Smooth muscle cell of the brain vasculature (primary cell): ENCODE measurements at regions not wholly inside any gene's neighbourhood (a gene's known extent, or its start where the extent isn't known, plus 50 kb on each side); places are given as distances from the start of the nearest gene placed in this dataset.
"Not testable (repeated sequence)": the region's sequence is repeated elsewhere in the genome, so short reads cannot be mapped to it uniquely, and the experiment has no call there.

ENCODE experiments used
- DNase-seq: peaks from one replicate; pipeline ENCODE4 v3.0.0-alpha.2; 2012; ENCODE audit warnings: low read depth, low spot score

DNA sequence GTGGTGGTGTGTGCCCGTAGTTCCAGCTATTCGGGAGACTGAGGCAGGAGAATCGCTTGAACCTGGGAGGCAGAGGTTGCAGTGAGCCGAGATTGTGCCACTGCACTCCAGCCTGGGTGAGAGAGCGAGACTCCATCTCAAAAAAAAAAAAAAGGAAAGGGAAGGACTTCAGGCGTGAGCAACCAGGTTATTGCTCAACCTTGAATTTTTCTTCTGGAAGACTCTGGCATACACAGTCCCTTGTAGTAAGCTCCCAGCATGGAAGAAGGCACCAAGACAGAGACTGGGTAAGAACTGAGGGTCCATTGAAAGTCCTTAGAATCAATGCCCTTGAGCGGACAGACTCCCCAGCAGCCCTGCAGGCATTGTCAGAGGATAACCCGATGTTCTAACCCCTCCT is 75.0 kb downstream of the C9orf50 start:
- not testable (repeated sequence) for DNase-seq

DNA sequence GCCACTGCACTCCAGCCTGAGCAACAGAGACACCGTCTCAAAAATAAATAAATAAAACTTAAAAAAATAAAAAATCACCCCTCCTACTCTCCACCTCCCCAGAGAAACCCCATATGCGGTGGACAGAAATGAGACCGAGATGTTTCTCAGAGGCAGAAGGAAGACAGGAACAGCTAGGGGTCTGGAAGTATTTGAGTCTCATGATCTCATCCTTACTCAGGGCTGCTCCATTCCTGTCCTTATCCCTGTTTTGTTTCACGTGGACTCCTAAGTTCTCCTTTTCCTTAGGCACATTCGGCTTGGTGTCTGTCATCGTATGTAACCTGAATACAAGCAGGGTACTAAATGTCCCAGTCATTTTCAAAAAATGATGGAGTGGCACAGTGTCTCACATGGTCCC is 76.1 kb downstream of the C9orf50 start:
- no peak for DNase-seq

DNA sequence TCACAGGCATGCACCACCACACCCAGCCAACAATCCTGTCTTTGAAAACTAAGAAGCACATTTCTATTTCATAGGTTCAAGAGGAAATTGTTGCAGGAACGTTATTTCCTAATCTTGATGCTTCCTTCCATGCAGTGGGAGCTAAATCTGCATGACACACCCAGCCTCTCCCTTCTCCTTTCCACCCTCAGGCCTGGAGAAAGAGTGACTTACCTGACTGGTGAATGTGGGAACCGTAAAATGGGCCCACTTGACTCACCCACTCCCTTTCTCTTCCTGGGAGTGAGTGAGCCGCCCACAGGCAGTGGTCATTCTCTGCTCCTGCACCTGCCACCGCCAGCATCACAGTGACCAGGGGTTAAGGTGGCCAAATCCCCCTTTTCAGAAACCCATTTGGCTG is 78.2 kb downstream of the C9orf50 start:
- DNase-seq, result no peak

DNA sequence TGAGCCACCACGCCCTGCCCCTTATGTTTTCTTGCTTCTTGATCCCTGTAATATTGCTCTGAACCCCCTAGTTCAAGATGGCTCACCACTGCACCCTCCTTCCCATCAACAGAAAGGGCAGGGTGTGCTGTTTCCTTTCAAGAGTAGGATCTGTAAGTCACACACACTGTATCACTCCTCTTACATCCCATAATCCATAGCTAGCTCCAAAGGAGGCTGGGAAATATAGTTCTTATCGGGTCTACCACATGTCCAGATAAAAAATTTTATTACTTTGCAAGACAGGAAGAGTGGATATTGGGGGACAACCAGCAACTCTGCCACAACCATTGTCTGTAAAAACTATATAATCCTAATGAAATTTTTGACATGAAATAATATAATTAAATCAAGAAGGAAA is 79.6 kb downstream of the C9orf50 start:
- DNase-seq, result no peak

DNA sequence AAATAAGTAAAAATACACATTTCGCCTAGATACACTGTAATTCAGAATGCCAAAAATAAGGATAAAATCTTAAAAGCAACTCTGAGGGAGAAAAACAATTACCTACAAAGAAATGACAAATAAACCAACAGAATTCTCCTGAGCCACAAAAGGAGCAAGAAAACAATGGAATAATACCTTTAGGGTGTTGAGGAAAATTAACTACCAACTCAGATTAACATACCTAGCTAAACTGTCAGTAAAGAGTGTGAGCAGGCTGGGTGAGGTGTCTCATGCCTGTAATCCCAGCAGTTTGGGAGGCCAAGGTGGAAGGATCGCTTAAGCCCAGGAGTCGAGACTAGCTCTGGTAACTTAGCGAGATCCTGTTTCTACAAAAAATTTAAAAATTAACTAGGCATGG is 81.5 kb downstream of the C9orf50 start:
- no peak for DNase-seq

DNA sequence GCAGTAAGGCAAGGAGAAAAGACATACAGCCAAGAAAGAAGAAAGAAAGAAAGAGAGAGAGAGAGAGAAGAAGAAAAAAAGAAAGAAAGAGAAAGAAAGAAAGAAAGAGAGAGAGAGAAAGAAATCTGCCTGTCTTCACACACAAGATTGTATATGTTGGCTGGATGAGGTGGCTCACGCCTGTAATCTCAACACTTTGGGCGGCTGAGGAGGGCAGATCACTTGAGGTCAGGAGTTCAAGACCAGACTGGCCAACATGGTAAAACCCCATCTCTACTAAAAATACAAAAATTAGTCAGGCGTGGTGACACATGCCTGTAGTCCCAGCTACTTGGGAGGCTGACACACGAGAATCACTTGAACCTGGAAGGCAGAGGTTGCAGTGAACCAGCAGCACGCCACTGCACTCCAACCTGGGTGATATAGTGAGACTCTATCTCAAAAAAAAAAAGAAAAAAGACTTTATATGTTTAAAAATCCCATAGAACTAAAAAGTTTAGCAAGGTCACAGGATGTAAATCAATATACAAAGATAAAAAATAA is 89.0 kb downstream of the C9orf50 start:
- not testable (repeated sequence) for DNase-seq

DNA sequence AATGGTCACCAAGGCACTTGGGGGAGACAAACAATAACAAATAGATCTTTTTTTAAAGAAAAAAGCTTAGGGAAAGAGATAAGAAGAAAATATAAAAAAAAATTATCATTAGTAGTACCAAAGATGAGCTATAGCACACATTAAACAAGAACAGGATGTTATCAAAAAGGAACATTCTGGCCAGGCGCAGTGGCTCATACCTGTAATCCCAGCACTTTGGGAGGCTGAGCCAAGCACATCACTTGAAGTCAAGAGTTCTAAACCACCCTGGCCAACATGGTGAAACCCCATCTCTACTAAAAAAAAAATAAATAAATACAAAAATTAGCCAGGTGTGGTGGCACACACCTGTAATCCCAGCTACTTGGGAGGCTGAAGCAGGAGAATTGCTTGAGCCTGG is 92.9 kb downstream of the C9orf50 start:
- not testable (repeated sequence) for DNase-seq

DNA sequence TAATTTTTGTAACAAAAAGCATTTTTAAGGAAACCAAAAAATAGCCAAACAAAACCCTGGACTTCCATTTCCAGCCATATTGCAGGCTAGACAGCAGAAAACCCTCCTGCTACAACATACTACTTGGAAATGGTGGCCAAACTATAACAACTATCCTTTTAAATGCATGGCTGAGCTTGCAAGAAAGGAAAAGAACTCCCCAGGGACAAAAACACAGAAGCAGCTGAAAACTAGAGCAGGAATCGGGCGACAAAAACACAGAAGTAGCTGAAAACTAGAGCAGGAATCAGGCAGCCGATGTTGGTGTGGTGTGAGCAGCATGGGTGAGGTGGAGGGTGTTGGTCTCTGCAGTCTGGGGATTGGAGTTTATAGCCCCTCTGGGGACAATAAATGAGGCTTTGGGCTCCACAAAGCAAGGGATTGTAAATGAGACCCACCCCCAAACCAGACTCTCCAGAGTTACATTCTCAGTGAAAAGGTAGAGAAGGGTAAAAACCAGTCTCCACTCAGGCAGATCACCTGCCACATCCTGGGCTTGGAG is 95.2 kb downstream of the C9orf50 start:
- no peak for DNase-seq

DNA sequence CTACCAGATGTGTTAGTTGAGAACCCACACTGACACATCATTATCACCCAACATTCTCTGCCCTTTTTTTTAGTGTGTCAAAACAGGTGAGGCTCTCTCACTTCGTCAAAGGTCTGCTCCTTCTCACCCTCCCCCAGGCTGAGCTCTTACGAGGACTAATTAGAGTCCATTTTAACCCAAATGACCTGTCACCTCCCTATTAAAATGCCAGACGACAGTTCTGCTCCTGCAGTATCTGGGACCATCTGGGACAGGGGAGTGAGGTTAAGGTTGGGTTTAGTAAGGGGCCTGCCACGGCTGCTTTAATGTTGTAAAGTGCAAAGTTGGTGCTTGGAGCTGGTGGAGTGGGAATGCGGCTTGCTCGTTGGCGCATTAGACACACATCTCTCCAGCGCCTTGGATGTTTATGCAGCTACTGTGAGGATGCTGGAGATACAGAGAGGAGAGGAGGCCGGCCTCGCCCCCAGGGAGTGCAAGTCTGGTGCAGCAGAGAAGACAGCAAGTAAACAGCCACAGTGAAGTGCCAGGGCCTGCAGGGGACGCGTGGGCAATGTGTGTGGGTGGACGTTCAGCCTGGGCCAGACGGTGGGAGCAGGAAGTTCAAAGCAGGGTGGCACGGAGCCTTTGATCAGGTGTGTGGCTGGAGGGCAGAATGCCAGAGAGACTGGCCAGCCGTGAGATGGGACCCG is 96.2 kb downstream of the C9orf50 start:
- DNase-seq, result no peak

DNA sequence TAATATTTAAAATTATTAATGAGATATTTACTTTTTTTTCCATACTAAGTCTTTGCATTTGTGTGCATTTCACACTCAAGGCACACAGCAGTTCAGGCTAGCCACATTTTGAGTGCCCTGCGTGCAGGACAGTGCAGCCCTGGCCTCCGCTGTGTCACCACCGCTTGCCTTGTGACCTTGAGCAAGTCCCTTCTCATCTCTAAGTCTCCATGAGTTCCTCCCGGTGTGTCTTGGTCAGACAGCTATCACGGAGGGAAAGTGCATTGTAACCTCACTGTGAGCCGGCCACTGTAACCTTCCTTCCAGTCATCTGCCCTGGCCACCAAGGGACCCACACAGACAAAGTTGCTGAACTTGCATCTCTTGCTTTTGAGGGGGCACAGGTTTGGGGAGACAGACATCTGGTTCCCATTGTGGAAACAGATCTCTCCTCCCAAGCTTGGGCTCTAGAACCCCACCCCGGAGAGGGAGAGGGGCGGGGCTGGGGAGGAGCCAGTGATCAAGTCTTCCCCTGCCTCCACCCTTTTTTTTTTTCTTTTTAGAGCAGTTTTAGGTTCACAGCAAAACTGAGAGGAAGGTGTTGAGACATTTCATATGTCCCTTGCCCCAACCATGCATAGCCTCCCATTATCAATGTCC is 96.8 kb downstream of the C9orf50 start:
- no peak for DNase-seq

DNA sequence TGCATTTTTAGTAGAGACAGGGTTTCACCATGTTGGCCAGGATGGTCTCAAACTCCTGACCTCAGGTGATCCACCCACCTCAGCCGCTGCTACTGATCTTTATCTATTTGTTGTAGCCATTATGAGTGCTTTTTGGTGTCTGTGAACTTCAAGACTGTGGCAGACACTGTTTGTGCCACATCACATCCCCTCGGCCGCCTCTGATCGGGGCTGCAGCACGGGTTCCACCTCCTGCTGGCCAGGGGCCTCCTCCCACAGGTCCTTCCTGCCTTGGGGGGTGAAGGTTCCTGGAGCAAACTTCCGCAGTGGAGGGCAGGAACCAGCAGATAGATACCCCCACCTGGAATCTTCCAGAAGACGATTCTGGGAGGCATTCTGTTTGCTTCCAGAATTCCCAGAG is 98.5 kb downstream of the C9orf50 start:
- DNase-seq, result no peak

DNA sequence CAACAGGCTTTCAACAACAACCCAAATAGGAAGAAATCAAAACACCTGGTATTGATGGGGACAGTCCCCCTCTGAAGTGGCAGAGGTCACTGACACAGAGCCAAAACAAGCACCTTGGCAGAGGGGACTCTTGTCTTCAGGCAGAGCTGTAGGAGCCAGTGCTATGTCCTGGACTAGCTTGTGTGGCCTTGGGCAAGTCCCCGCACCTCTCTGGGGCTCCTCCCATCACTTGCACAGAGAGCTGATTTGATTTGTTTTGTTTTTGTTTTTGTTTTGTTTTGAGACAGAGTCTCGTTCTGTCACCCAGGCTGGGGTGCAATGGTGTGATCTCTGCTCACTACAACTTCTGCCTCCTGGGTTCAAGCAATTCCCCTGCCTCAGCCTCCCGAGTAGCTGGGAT is 100.8 kb downstream of the C9orf50 start:
- DNase-seq, result no peak

DNA sequence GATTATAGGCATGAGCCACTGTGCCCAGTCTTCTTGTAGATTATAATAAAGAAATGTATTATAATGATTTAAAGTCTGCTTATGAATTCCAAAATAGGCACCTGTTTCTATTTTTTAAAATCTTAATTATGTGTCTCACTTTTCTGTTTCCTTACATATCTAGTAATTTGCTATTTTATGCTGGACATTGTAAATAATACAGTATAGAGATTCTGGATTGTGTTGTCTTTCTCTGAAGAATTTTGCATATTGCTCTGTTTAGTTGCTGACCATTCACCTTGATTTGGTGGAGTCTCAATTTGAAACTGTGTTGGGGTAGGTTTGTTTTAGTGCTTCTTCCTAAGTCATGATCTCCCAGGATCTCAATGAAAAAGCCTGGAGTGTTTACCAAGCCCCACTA is 102.8 kb downstream of the C9orf50 start:
- DNase-seq, result no peak

DNA sequence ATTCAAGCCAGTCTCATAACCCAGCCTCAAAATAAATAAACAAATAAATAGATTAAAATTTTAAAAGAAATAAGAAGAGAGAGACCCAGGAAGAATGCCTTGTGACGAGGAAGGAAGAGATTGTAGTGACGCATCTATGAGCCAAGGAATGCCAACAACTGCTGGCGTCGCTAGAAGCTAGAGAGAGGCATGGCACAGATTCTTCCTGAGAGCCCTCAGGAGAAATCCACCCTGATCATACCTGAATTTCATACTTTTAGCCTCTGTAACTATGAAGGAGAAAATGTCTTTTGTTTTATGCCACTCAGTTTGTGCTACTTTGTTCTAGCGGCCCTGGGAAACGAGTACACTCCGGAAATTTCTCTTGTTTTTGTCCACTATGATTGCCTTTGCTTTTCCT is 103.9 kb downstream of the C9orf50 start:
- DNase-seq, result no peak

DNA sequence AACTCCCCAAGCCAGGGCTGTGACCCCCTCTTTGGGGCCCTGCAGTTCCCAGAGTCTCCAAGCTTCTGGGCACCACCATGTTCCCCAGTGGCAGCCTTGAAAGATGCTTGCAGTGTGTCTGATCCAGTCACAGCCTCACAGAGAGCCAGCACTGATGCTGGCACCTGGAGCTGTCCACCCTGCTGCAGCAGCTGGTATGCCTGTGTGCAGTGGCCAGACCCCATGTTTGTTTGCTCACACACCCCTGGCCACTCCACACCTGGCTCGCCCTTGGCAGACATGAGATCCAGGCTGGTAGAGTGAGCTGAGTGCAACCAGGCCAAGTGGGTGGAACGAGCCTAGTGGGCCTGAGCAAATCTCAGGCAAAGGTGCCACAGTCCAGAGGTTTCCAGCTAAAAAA is 106.0 kb downstream of the C9orf50 start:
- DNase-seq, result no peak

DNA sequence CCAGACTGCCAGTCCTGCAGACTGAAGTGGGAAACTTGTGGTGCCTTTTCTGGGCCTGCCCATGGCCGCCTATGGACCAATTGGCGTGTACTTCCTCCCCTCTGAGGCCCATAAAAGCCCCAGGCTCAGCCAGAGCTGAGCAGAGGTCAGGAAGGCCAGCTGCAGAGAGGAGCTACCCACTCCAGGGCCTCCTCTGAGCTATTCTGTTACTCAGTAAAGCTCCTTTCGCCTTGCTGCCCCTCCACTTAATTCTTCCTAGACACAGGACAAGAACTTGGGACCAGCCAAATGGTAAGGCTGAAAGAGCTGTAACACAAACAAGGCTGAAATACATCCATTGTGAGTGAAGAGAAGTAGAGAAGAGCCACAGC is 106.4 kb downstream of the C9orf50 start:
- no peak for DNase-seq

DNA sequence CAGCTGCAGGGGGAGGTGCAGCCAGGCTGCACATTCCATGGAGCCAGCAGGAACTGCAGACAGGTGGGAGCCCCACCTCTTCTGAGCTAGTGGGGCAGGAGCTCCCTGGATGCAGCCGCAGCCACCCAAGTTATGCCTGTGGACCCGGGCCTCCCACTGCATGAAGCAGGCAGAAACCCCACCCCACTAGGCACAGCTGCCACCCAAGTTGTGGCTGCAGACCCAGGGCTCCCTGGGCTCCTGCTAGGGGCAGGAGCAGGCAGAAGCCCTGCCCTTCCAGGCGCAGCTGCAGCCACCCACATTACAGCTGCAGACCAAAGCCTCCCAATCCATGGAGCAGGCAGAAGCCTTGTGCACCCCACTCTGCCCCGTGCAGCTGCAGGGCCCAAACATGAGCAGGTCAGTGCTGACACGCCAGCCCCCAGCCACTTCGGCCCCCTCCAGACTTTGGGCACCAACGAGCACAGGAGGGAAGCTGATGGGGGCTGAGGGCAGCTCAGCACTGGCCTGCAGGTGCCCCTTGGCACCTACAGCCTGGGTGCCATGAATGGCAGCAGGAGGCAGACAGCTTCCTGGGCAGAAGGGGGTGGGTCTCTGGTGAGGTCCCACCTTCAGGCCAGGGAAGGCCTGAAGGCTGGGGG is 106.9 kb downstream of the C9orf50 start:
- DNase-seq, result no peak

DNA sequence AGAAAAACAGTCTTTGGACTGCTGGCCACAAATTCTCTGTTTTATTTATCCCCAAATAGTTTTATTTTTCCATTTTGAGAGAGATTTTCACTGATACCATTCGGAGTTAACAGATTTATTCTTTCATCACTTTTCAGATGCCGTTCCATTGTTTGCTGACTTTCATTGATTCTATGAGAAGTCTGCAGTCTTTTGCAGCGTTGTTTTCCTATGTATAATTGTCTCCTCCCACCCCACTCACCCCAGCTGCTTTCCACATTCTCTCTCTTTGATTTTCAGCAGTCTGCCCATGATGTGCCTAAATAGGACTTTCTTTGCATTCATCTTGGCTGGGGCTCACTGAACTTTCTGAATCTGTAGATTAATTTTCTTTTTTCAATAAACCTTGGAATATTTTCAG is 107.6 kb downstream of the C9orf50 start:
- no peak for DNase-seq

DNA sequence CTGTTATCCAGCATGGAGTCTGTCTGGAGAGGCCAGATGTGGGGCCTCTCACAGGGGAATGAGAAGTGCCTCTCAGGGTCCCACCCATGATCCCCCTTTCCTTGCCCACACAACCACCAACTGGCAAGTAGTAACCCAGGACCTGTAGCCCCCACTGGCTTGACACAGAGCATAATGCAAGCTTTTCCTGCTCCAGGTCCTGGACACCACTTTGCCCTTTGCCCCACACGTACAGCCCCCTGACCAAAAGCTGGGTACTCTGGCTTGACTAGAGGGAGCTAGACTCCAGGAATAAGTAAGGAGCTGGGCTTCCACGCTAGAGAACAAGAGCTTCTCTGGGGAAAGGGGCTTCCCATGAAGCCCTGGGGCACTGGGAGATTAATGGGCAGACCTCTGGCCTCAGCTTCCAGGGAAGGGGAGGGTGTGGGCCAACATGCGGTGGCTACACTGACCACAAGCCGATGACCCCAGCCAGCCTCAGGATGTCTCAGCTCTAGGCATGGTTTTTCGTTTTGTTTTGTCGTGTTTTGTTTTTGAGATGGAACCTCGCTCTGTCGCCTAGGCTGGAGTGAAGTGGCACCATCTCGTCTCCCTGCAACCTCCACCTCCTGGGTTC is 109.5 kb downstream of the C9orf50 start:
- DNase-seq, result no peak

DNA sequence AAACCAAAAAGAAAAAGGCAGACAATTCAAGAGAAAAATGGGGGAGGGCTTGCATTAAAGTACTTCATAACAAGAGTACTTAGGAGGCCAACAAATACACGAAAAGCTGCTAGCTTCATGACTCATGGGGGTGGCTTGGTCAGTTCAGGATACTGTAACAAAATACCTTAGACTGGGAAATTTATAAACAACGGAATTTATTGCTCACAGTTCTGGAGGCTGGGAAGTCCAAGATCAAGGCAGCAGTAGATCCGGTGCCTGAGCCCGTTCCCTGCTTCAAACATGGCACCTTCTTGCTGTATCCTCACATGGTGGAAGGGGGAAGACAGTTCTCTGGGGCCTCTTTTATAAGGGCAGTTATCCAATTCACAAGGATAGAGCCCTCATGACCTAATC is 111.4 kb downstream of the C9orf50 start:
- DNase-seq, result no peak

DNA sequence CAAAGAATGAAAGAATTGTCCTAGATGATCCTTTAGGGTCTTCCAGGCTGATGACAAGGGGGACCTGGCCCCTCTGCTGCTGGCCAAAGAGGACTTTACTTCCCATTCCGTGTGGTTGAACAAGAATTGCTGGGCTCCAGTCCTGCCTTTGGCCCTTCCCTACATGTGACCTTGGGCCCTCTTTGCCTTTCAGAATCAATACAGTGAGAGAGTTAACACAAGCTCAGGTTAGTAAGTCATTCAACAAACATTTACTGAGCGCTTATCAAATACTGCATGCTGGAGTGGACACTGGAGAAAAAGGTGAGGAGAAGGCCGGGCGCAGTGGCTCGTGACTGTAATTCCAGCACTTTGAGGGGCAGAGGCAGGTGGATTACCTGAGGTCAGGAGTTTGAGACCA is 113.1 kb downstream of the C9orf50 start:
- DNase-seq, result no peak

DNA sequence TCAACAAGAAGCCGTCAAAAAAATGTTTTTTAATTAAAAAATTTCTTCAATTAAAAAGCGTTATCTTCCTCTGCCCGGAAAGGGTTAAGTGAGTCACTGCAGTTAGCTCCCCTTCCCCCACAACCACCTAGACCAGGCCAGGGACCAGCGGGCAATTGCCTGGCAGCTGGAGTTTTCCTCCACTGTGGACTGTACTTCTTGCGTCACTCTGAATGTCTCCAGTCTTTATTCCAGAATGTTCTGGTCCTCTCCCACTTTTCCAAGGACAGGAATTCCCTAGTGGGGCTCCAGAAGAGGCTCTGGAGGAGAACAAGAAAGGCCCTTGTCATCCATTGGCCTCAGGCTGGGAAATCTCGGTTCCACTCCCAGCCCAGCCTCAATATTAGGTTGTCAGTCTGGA is 114.0 kb downstream of the C9orf50 start:
- no peak for DNase-seq
